GM12878 (cell line): ENCODE measurements at regions not wholly inside any gene's neighbourhood (a gene's known extent, or its start where the extent isn't known, plus 50 kb on each side); places are given as distances from the start of the nearest gene placed in this dataset.

Source experiments
- CEBPB ChIP-seq, 2 experiments: fragments of 150-350 bp in 1 of 2; IDR thresholded peaks; 2 replicates each; pipeline ENCODE4 v1.6.1; 2012 to 2014; ENCODE audit warnings: low read depth in 2 of 2, low read length in 2 of 2, borderline replicate concordance in 1 of 2, inconsistent platforms in 1 of 2
- CTCF ChIP-seq, 3 experiments: IDR thresholded peaks in 2 of 3; conservative IDR thresholded peaks in 1 of 3; 2 replicates each; pipeline ENCODE4 v1.5.1; 2011; ENCODE audit warnings: low read depth in 3 of 3, low read length in 3 of 3, mild to moderate bottlenecking in 3 of 3, control low read depth in 2 of 3, moderate library complexity in 2 of 3, inconsistent platforms in 1 of 3, mixed read lengths in 1 of 3; ENCODE audit not compliant: control insufficient read depth in 2 of 3, insufficient read depth in 1 of 3; ENCODE audit errors: extremely low read depth in 1 of 3
- REST ChIP-seq: IDR thresholded peaks from 2 replicates; pipeline ENCODE4 v1.6.1; 2012; ENCODE audit warnings: mild to moderate bottlenecking, low read depth, low read length
- TCF12 ChIP-seq: IDR thresholded peaks from 2 replicates; pipeline ENCODE4 v1.6.1; 2011; ENCODE audit warnings: low read depth, mild to moderate bottlenecking, low read length

- TF ChIP-seq CEBPB (IDR thresholded peaks at IDR 0.05; ENCODE audit: borderline replicate concordance in 1 of 2, low read depth in 2 of 2, low read length in 2 of 2): no peak
- TF ChIP-seq TCF12: no peak
- TF ChIP-seq CTCF (IDR thresholded peaks at IDR 0.05 in 2 of 3, conservative IDR thresholded peaks at IDR 0.05 in 1 of 3; ENCODE audit: control insufficient read depth in 2 of 3, extremely low read depth in 1 of 3, insufficient read depth in 1 of 3, low read depth in 3 of 3, low read length in 3 of 3): no peak
- TF ChIP-seq REST: no peak
These were observed 817.1 kb upstream of the CDH9 start for GRCh38 chr5:27855491-27855890.
